BE2C (cell line): ENCODE measurements at regions not wholly inside any gene's neighbourhood (a gene's known extent, or its start where the extent isn't known, plus 50 kb on each side); places are given as distances from the start of the nearest gene placed in this dataset.

Experiments used
- DNase-seq: peaks from one replicate; pipeline ENCODE4 v3.0.0-alpha.2; 2020
- H3K27me3 ChIP-seq: fragments of 250-450 bp; sonication (Bioruptor Pico); 2 replicates; pipeline ENCODE4 v1.5.1; 2020; ENCODE audit warnings: mild to moderate bottlenecking
- H3K36me3 ChIP-seq: fragments of 250-450 bp; sonication (Bioruptor Pico); 2 replicates; pipeline ENCODE4 v1.5.1; 2020; ENCODE audit warnings: mild to moderate bottlenecking
- H3K4me1 ChIP-seq: fragments of 250-450 bp; sonication (Bioruptor Pico); 2 replicates; pipeline ENCODE4 v1.5.1; 2020
- H3K4me3 ChIP-seq: 2 replicates; pipeline ENCODE4 v1.5.1; 2011; ENCODE audit warnings: low read depth, low read length
- H3K9me3 ChIP-seq: fragments of 250-450 bp; sonication (Bioruptor Pico); 2 replicates; pipeline ENCODE4 v1.5.1; 2020
- TF ChIP-seq, protein P1 (sequence below): IDR thresholded peaks from 2 replicates; pipeline ENCODE4 v1.5.1; 2012; ENCODE audit warnings: mild to moderate bottlenecking, low read depth, low read length

DNA sequence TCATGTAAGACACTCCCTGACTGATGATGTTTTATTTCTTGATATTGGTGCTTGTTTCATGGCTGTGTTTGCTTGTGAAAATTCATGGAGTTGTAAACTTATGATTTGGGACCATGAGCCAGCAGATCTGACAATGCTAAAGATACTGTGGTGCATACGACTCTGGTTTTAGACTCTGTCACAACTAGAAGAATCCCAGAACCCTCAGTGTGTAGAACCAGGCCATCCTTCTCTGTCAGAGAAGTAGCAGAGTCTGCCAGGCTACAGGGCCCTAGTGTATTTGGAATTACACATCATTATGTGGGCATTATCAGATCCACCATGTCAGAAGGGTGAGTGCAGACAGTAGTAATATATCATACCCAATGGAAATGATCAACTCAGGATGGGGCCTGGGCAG, 209.8 kb upstream of the POU2AF2 start:
- no peaks in the 10 kb centered on the region for H3K36me3 ChIP-seq
- H3K27me3 ChIP-seq, result no peaks in the 10 kb centered on the region
- H3K9me3 ChIP-seq, result no peaks in the 10 kb centered on the region
- H3K4me3 ChIP-seq, result no peak overlapping the region
- DNase-seq, result no peak
- TF ChIP-seq, protein P1, sequence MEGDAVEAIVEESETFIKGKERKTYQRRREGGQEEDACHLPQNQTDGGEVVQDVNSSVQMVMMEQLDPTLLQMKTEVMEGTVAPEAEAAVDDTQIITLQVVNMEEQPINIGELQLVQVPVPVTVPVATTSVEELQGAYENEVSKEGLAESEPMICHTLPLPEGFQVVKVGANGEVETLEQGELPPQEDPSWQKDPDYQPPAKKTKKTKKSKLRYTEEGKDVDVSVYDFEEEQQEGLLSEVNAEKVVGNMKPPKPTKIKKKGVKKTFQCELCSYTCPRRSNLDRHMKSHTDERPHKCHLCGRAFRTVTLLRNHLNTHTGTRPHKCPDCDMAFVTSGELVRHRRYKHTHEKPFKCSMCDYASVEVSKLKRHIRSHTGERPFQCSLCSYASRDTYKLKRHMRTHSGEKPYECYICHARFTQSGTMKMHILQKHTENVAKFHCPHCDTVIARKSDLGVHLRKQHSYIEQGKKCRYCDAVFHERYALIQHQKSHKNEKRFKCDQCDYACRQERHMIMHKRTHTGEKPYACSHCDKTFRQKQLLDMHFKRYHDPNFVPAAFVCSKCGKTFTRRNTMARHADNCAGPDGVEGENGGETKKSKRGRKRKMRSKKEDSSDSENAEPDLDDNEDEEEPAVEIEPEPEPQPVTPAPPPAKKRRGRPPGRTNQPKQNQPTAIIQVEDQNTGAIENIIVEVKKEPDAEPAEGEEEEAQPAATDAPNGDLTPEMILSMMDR, result no peak
- H3K4me1 ChIP-seq, result no peaks in the 10 kb centered on the region

DNA sequence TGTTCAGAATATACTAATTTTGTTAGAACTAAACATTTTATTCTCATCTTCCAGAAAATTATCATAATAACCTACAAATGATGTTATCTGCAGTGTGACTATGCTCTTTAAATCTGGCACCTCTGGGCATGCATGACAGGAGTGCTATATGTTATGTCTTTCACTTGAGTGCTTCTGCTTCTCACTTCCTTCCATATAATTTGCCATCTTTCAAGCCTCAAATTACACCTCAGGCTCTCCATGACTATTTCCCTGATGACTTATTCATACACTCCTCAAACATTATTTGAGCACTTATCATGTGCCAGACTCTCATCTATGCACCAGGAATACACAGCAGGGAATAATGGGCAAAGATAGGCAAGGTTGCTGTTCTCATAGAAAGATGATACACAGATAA, 219.3 kb upstream of the POU2AF2 start:
- H3K4me1 ChIP-seq, result no peaks in the 10 kb centered on the region
- TF ChIP-seq, protein P1, result no peak
- H3K9me3 ChIP-seq, result no peaks in the 10 kb centered on the region
- no peaks in the 10 kb centered on the region for H3K27me3 ChIP-seq
- no peak overlapping the region for H3K4me3 ChIP-seq
- no peak for DNase-seq
- H3K36me3 ChIP-seq, result no peaks in the 10 kb centered on the region

DNA sequence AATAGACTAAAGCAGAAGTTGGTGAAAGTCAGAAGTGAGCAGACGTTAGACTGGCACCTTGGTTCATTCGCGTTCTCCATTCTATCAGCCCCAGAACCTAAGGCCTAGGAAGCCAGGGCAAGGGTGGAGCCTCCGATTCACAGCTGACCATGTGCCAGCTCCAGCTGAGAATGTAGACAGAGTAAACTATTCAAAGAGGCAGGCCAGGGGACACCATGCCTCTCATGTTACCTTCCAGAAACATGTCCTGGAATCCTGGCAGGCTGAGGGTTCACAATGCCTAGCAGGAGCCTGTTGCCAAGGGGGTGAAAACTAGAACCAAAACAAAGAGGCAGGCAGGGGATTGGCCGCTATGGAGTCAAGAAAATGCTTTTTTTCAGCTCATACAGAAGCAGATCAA, 224.4 kb upstream of the POU2AF2 start:
- TF ChIP-seq, protein P1, result no peak
- no peaks in the 10 kb centered on the region for H3K9me3 ChIP-seq
- no peak overlapping the region for H3K4me3 ChIP-seq
- H3K27me3 ChIP-seq, result no peaks in the 10 kb centered on the region
- no peaks in the 10 kb centered on the region for H3K4me1 ChIP-seq
- no peak for DNase-seq
- H3K36me3 ChIP-seq, result no peaks in the 10 kb centered on the region

DNA sequence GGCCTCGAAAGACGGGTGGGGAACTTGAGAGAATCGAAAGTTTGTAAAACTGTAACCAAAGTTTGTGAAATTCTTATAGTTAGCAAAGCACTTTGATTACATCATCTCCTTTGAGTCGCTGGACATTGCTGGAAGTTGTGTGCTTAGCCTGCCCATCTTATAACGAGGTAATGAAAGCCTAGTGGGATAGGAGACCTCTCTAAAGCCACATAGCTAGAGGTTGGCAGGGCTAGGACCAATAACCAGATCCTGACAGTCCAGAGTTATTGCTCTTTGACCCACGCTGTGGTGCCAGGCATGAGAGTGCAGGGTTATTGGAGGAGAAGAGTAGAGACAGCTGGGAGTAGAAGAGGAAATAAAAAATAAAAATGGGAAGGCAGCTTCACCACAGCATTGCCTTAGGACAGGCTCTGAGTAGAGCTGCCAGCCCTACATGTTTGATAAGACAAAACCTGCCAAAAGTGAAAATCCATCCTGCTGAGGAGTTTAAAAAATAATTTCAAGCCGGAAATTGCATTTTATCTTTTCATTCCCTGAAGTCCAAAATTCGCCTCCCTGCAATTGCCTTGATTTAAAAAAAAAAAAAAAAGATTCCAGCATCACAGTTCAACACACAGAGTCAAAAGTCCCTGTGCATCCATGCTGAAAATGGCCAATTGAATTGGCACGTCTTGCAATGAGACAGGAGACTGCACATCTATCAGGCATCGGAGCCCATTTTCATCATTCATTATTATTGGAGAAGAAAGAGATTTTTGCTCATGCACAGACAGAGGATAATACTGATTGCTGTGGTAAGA, 225.5 kb upstream of the POU2AF2 start:
- TF ChIP-seq, protein P1, result no peak
- no peak for DNase-seq

DNA sequence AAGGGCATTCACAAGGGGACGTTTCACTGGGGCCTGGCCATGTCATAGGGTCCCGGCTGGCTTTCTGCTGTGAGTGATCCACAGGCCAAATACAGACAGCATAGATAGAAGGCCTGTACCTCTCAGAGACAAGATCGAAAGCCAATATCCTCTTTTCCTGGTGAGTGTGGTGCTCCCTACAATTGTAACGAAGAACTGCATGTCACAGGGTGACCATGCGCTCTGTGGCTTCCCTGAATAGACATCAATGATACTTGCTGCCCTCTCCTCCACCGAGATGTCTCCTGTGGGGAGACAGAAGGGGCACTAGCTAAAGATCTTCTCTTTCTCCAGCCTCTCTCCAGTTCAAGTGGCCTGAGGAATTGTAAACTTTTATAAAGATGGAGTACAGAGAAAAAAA, 226.1 kb upstream of the POU2AF2 start:
- Histone ChIP-seq H3K9me3 (no peaks in the 10 kb centered on the region), H3K4me3 (no peak overlapping the region), H3K27me3 (no peaks in the 10 kb centered on the region), H3K36me3 (no peaks in the 10 kb centered on the region), H3K4me1 (no peaks in the 10 kb centered on the region)
- DNase-seq, result no peak
- TF ChIP-seq, protein P1, result no peak

More for the DNA sequence above, 225.5 kb upstream of the POU2AF2 start:
- no peak overlapping the region for H3K4me3 ChIP-seq
- H3K36me3 ChIP-seq, result no peaks in the 10 kb centered on the region
- H3K9me3 ChIP-seq, result no peaks in the 10 kb centered on the region
- no peaks in the 10 kb centered on the region for H3K4me1 ChIP-seq
- H3K27me3 ChIP-seq, result no peaks in the 10 kb centered on the region

DNA sequence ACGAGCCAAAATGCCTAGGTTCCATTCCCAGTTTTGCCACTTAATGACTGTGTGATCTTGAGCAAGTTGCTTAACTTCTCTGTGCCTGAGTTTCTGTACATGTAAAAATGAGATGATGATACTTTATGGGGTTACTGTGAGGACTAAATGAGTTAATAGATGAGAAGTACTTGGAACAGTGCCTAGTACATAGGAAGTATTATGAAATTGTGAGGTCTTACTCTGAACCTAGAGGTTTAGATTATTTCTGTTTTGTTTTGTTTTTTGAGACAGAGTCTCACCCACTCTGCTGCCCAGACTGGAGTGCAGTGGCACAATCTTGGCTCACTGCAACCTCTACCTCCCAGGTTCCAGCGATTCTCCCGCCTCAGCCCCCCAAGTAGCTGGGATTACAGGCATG, 227.0 kb upstream of the POU2AF2 start:
- no peak for DNase-seq

More for the DNA sequence above, 227.0 kb upstream of the POU2AF2 start:
- no peaks in the 10 kb centered on the region for H3K9me3 ChIP-seq
- TF ChIP-seq, protein P1, result no peak
- H3K4me1 ChIP-seq, result no peaks in the 10 kb centered on the region
- no peaks in the 10 kb centered on the region for H3K27me3 ChIP-seq
- no peaks in the 10 kb centered on the region for H3K36me3 ChIP-seq
- no peak overlapping the region for H3K4me3 ChIP-seq
